CD14-positive monocyte (primary cell): ENCODE measurements at regions not wholly inside any gene's neighbourhood (a gene's known extent, or its start where the extent isn't known, plus 50 kb on each side); places are given as distances from the start of the nearest gene placed in this dataset.

Source experiments
- DNase-seq, 3 donors: peaks; one replicate each; pipeline ENCODE4 v3.0.0-alpha.2; 2011 to 2022
- H2AFZ ChIP-seq: 2 replicates; pipeline ENCODE4 v1.6.0; 2012; ENCODE audit warnings: mild to moderate bottlenecking, low read depth, low read length, inconsistent platforms; ENCODE audit not compliant: insufficient read depth, poor library complexity, severe bottlenecking
- H3K27ac ChIP-seq, 2 donors: 1 replicate in 1 of 2; 2 replicates in 1 of 2; pipeline ENCODE4 v1.5.1; 2012 to 2013; ENCODE audit warnings: low read length in 2 of 2, control low read depth in 1 of 2, inconsistent platforms in 1 of 2, low read depth in 1 of 2, mild to moderate bottlenecking in 1 of 2
- H3K27me3 ChIP-seq, 2 donors: one replicate each; pipeline versions ENCODE4 v1.6.0 to v1.6.1; 2011 to 2013; ENCODE audit warnings: low read length in 2 of 2; ENCODE audit not compliant: control insufficient read depth in 2 of 2, insufficient read depth in 2 of 2
- H3K36me3 ChIP-seq, 2 donors: replicated peaks in 1 of 2; 1 replicate in 1 of 2; 2 replicates in 1 of 2; pipeline versions ENCODE4 v1.5.1 to v1.6.1; 2012 to 2013; ENCODE audit warnings: low read length in 2 of 2, control low read depth in 1 of 2, inconsistent platforms in 1 of 2, mild to moderate bottlenecking in 1 of 2; ENCODE audit not compliant: insufficient read depth in 2 of 2, control insufficient read depth in 1 of 2
- H3K4me1 ChIP-seq, 2 donors: 1 replicate in 1 of 2; 2 replicates in 1 of 2; pipeline versions ENCODE4 v1.5.1 to v1.6.1; 2012 to 2013; ENCODE audit warnings: low read length in 2 of 2, control low read depth in 1 of 2, inconsistent platforms in 1 of 2, mild to moderate bottlenecking in 1 of 2, moderate library complexity in 1 of 2; ENCODE audit not compliant: insufficient read depth in 2 of 2, control insufficient read depth in 1 of 2
- H3K4me2 ChIP-seq: replicated peaks from 2 replicates; pipeline ENCODE3; 2012; ENCODE audit warnings: low read length, moderate library complexity, mild to moderate bottlenecking; ENCODE audit not compliant: poor library complexity, severe bottlenecking; ENCODE audit errors: extremely low read depth
- H3K4me3 ChIP-seq, 3 experiments: fragments of 200-600 bp in 1 of 3; sonication (generic) in 1 of 3; replicated peaks in 1 of 3; 1 replicate in 2 of 3; 2 replicates in 1 of 3; pipeline ENCODE4 v1.5.1; 2011 to 2013; ENCODE audit warnings: low read length in 3 of 3, mild to moderate bottlenecking in 3 of 3, control low read depth in 2 of 3, low read depth in 2 of 3, inconsistent platforms in 1 of 3, moderate library complexity in 1 of 3
- H3K79me2 ChIP-seq: 2 replicates; pipeline ENCODE4 v1.6.0; 2012; ENCODE audit warnings: mild to moderate bottlenecking, control low read depth, inconsistent platforms, low read length, moderate library complexity; ENCODE audit not compliant: insufficient read depth
- H3K9ac ChIP-seq: 2 replicates; pipeline ENCODE4 v1.6.0; 2017; ENCODE audit warnings: low read length, mild to moderate bottlenecking; ENCODE audit not compliant: insufficient read depth, poor library complexity, severe bottlenecking
- H3K9me3 ChIP-seq, 2 donors: replicated peaks in 1 of 2; 1 replicate in 1 of 2; 2 replicates in 1 of 2; pipeline versions ENCODE4 v1.5.1 to v1.6.1; 2012 to 2013; ENCODE audit warnings: low read length in 2 of 2, control low read depth in 1 of 2; ENCODE audit not compliant: control insufficient read depth in 1 of 2, insufficient read depth in 1 of 2
- H4K20me1 ChIP-seq: 2 replicates; pipeline ENCODE4 v1.6.0; 2012; ENCODE audit warnings: mild to moderate bottlenecking, low read length, control low read depth, moderate library complexity; ENCODE audit not compliant: insufficient read depth
- H3K27ac Mint-ChIP-seq, 7 donors: one replicate each; pipeline ENCODE4 v1.8.0; 2020; ENCODE audit warnings: mild to moderate bottlenecking in 7 of 7, mixed read lengths in 7 of 7, moderate library complexity in 6 of 7, inconsistent platforms in 2 of 7
- H3K27me3 Mint-ChIP-seq, 3 donors: one replicate each; pipeline ENCODE4 v1.8.0; 2021 to 2022; ENCODE audit warnings: low read depth in 3 of 3, mild to moderate bottlenecking in 3 of 3, mixed read lengths in 3 of 3, moderate library complexity in 3 of 3, inconsistent platforms in 1 of 3
- H3K36me3 Mint-ChIP-seq, 2 donors: one replicate each; pipeline ENCODE4 v1.8.0; 2020; ENCODE audit warnings: mixed read lengths in 2 of 2, inconsistent platforms in 1 of 2, mild to moderate bottlenecking in 1 of 2
- H3K4me1 Mint-ChIP-seq: one replicate; pipeline ENCODE4 v1.8.0; 2020; ENCODE audit warnings: mild to moderate bottlenecking, mixed read lengths
- H3K4me3 Mint-ChIP-seq, 2 donors: one replicate each; pipeline ENCODE4 v1.8.0; 2020; ENCODE audit warnings: mild to moderate bottlenecking in 2 of 2, mixed read lengths in 2 of 2, moderate library complexity in 1 of 2
- H3K9me3 Mint-ChIP-seq, 7 donors: one replicate each; pipeline ENCODE4 v1.8.0; 2020 to 2022; ENCODE audit warnings: mixed read lengths in 7 of 7, mild to moderate bottlenecking in 6 of 7, moderate library complexity in 6 of 7, inconsistent platforms in 2 of 7
- CTCF ChIP-seq: fragments of 200-600 bp; IDR thresholded peaks from one replicate; pipeline ENCODE4 v1.8.0; 2022; ENCODE audit warnings: antibody characterized with exemption, mild to moderate bottlenecking
- WGBS: methylation state at CpG from one replicate; pipeline ENCODE4 v1.1.5; 2013; ENCODE audit warnings: missing lambda C conversion rate; ENCODE audit not compliant: insufficient coverage; 5-methylcytosine and 5-hydroxymethylcytosine counted together
- intact Hi-C, 2 donors: fragments of 100-400 bp; cut with micrococcal nuclease; formaldehyde crosslinking; loops; one replicate each; pipeline versions ENCODE4 v1.15.0 to v1.15.1; 2023

GRCh38 chr11:80629466-80629865, 1188.6 kb upstream of the TENM4 start:
- Histone ChIP-seq H3K27me3 (no peaks in the 10 kb centered on the region), H3K36me3 (no peaks in the 10 kb centered on the region), H4K20me1 (no peaks in the 10 kb centered on the region), H3K4me1 (no peaks in the 10 kb centered on the region), H3K4me3 (no peak overlapping the region), H3K27ac (no peak overlapping the region), H3K4me2 (no peak overlapping the region), H3K9me3 (no peaks in the 10 kb centered on the region), H3K9ac (no peak overlapping the region), H2AFZ (no peak overlapping the region), H3K79me2 (no peaks in the 10 kb centered on the region)
- H3K4me1 Mint-ChIP-seq = no peaks in the 10 kb centered on the region
- H3K27me3 Mint-ChIP-seq = no peaks in the 10 kb centered on the region
- intact Hi-C loops = no loop called here
- no peak overlapping the region for H3K27ac Mint-ChIP-seq
- no peaks in the 10 kb centered on the region for H3K36me3 Mint-ChIP-seq
- H3K4me3 Mint-ChIP-seq = no peak overlapping the region
- no CpG with 5 or more reads among the region's 2 CpGs for WGBS
- TF ChIP-seq CTCF = no peak
- no peak for DNase-seq
- peaks cover 0 to 2% (median 0%) of the 10 kb centered on the region in 7 donors for H3K9me3 Mint-ChIP-seq

DNA sequence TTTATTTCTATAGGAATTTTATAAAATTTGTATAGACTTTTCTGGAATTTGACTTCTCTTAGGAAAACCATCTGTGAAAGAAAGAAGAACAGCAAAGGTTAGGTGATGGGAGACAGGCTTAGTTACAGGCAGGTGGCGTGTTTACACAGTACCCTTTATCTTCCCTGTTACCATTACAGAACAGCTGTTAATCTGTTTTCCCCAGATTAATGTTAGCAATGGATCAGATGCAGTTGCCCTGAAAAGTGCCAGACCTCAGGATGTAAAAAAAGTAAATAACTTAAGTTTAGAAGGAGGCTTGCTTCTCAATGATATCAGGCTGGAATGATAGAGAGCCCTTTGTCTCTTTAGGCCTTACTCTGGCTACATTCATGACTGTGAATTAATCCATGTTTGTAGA, 1186.5 kb upstream of the TENM4 start:
- intact Hi-C loops = no loop called here

More for the DNA sequence above, 1186.5 kb upstream of the TENM4 start:
- DNase-seq = no peak
- WGBS = no CpG with 5 or more reads among the region's 1 CpG
- H3K4me1 Mint-ChIP-seq = no peaks in the 10 kb centered on the region
- Histone ChIP-seq H3K4me3 (no peak overlapping the region), H3K9me3 (no peaks in the 10 kb centered on the region), H3K4me2 (no peak overlapping the region), H3K79me2 (no peaks in the 10 kb centered on the region), H3K36me3 (no peaks in the 10 kb centered on the region), H2AFZ (no peak overlapping the region), H3K4me1 (no peaks in the 10 kb centered on the region), H4K20me1 (no peaks in the 10 kb centered on the region), H3K9ac (no peak overlapping the region), H3K27ac (no peak overlapping the region), H3K27me3 (no peaks in the 10 kb centered on the region)
- H3K27me3 Mint-ChIP-seq = no peaks in the 10 kb centered on the region
- H3K27ac Mint-ChIP-seq = no peak overlapping the region
- H3K4me3 Mint-ChIP-seq = no peak overlapping the region
- TF ChIP-seq CTCF = no peak
- no peaks in the 10 kb centered on the region for H3K36me3 Mint-ChIP-seq
- H3K9me3 Mint-ChIP-seq = peaks cover 0 to 2% (median 0%) of the 10 kb centered on the region in 7 donors
